Mesodermal cell (in vitro differentiated cells): ENCODE measurements at regions not wholly inside any gene's neighbourhood (a gene's known extent, or its start where the extent isn't known, plus 50 kb on each side); places are given as distances from the start of the nearest gene placed in this dataset.

Experiments
- H3K27ac ChIP-seq: 2 replicates; pipeline ENCODE4 v1.7.0; 2013; ENCODE audit warnings: mild to moderate bottlenecking, low read depth, low read length, moderate library complexity; ENCODE audit not compliant: severe bottlenecking
- H3K36me3 ChIP-seq: 2 replicates; pipeline ENCODE4 v1.7.1; 2013; ENCODE audit warnings: mild to moderate bottlenecking, low read length, moderate library complexity; ENCODE audit not compliant: control insufficient read depth, insufficient read depth
- H3K4me1 ChIP-seq: one replicate; pipeline ENCODE4 v1.7.1; 2013; ENCODE audit warnings: mild to moderate bottlenecking, low read length; ENCODE audit not compliant: insufficient read depth, control insufficient read depth, poor library complexity, severe bottlenecking
- H3K4me3 ChIP-seq: 2 replicates; pipeline ENCODE4 v1.7.0; 2013; ENCODE audit warnings: low read length, control low read depth, mild to moderate bottlenecking; ENCODE audit not compliant: insufficient read depth, poor library complexity, severe bottlenecking; ENCODE audit errors: extremely low read depth
- H3K9me3 ChIP-seq: 2 replicates; pipeline ENCODE4 v1.7.1; 2013; ENCODE audit warnings: mild to moderate bottlenecking, low read length, moderate library complexity; ENCODE audit not compliant: control insufficient read depth
- WGBS, 2 experiments: methylation state at CpG; one replicate each; pipeline ENCODE4 v1.1.5; 2013; ENCODE audit warnings: missing lambda C conversion rate in 2 of 2; ENCODE audit not compliant: insufficient coverage in 2 of 2; 5-methylcytosine and 5-hydroxymethylcytosine counted together

- Histone ChIP-seq H3K27ac (no peak overlapping the region), H3K9me3 (no peaks in the 10 kb centered on the region), H3K4me3 (no peak overlapping the region), H3K4me1 (no peaks in the 10 kb centered on the region), H3K36me3 (no peaks in the 10 kb centered on the region)
- 95 to 96% methylated on average over 4 of the region's 4 CpGs for WGBS, 2 experiments
Measured at GRCh38 chr13:71089056-71089455, 777.9 kb downstream of the DACH1 start.

DNA sequence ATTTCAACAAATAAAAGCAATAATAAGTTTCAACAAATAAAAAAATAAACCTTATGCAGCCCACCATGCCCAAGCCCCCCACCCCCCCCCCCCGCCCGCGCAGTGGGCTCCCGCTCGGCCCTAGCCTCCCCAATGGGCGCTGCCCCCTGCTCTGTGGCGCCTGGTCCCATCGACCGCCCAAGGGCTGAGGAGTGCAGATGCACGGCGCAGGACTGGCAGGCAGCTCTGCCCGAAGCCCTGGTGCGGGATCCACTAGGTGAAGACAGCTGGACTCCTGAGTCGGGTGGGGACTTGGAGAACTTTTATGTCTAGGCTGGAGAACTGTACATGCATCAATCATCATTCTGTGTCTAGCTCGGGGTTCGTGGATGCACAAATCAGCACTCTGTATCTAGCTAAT lies 779.6 kb downstream of the DACH1 start:
- no peak overlapping the region for H3K27ac ChIP-seq
- 94 to 99% methylated on average over 7 to 11 of the region's 16 CpGs for WGBS, 2 experiments
- H3K36me3 ChIP-seq, result no peaks in the 10 kb centered on the region
- H3K4me3 ChIP-seq, result no peak overlapping the region
- H3K4me1 ChIP-seq, result no peaks in the 10 kb centered on the region
- H3K9me3 ChIP-seq, result no peaks in the 10 kb centered on the region

- 100% methylated on average over 1 of the region's 2 CpGs; no CpG with 5 or more reads in 1 of the 2 experiments for WGBS, 2 experiments
- no peaks in the 10 kb centered on the region for H3K9me3 ChIP-seq
- H3K4me3 ChIP-seq, result no peak overlapping the region
- no peaks in the 10 kb centered on the region for H3K36me3 ChIP-seq
- no peak overlapping the region for H3K27ac ChIP-seq
- H3K4me1 ChIP-seq, result no peaks in the 10 kb centered on the region
Measured at GRCh38 chr13:71087006-71087405, 780.0 kb downstream of the DACH1 start.

- Histone ChIP-seq H3K4me1 (no peaks in the 10 kb centered on the region), H3K36me3 (no peaks in the 10 kb centered on the region), H3K9me3 (no peaks in the 10 kb centered on the region), H3K27ac (no peak overlapping the region), H3K4me3 (no peak overlapping the region)
- no CpG with 5 or more reads among the region's 1 CpG for WGBS, 2 experiments
Measured at GRCh38 chr13:71082631-71083030, 784.4 kb downstream of the DACH1 start.

DNA sequence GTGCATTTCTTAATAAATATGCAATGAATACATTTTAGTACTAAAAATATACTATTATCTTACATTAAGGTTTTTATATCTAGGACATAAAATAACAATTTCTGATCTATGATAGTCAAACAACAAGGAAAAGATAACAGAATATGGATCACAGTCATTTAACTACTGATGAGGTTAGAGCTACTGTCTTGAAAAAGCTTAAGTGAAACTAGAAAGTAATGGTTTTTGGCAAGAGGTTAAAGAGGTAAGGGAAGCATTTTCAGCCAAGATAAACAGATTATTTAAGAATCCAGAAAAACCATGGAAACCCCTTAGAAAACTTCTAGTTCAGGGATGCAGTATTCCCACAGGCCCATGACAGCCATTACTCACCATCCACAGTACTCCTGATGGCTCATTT lies 787.4 kb downstream of the DACH1 start:
- H3K27ac ChIP-seq, result no peak overlapping the region
- H3K4me1 ChIP-seq, result no peaks in the 10 kb centered on the region
- no peaks in the 10 kb centered on the region for H3K9me3 ChIP-seq
- no peaks in the 10 kb centered on the region for H3K36me3 ChIP-seq
- H3K4me3 ChIP-seq, result no peak overlapping the region

GRCh38 chr13:71068041-71068440 lies 799.0 kb downstream of the DACH1 start:
- 75% methylated on average over 2 of the region's 3 CpGs; no CpG with 5 or more reads in 1 of the 2 experiments for WGBS, 2 experiments
- no peaks in the 10 kb centered on the region for H3K4me1 ChIP-seq
- no peak overlapping the region for H3K27ac ChIP-seq

DNA sequence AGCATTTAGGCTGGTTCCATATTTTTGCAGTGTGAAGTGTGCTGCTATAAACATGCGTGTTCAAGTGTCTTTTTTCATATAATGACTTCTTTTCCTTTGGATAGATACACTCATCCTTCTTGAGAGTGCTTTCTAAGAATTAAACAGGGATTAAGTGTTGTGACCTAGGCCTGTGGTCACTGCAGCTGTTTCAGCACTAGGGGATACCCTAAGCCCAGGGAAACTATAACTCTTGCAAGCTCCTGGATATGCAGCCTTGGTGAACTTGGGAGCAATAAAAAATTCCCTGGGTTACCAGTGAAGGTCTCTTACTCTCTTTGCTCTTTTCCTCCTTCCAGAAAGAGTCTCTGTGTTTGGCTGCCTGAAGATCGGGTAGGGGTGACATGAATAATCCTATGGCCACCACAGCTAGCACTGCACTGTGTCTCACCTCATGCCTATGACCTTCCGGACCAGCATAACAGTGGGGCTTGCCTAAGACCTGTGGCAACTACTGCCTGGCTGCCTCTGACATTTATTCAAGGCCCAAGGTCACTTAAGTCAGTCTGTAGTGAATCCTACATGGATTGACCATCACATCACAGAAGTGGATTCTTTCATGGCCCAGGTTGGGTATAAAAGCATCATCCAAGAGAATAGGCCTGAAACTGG lies 799.7 kb downstream of the DACH1 start:
- H3K27ac ChIP-seq, result no peak overlapping the region
- no peaks in the 10 kb centered on the region for H3K4me1 ChIP-seq
- no peak overlapping the region for H3K4me3 ChIP-seq
- no peaks in the 10 kb centered on the region for H3K9me3 ChIP-seq
- whole genome bisulfite sequencing, 2 experiments, result 89 to 100% methylated on average over 1 to 2 of the region's 3 CpGs
- no peaks in the 10 kb centered on the region for H3K36me3 ChIP-seq

More at GRCh38 chr13:71068041-71068440, 799.0 kb downstream of the DACH1 start:
- Histone ChIP-seq H3K9me3 (no peaks in the 10 kb centered on the region), H3K36me3 (no peaks in the 10 kb centered on the region), H3K4me3 (no peak overlapping the region)

DNA sequence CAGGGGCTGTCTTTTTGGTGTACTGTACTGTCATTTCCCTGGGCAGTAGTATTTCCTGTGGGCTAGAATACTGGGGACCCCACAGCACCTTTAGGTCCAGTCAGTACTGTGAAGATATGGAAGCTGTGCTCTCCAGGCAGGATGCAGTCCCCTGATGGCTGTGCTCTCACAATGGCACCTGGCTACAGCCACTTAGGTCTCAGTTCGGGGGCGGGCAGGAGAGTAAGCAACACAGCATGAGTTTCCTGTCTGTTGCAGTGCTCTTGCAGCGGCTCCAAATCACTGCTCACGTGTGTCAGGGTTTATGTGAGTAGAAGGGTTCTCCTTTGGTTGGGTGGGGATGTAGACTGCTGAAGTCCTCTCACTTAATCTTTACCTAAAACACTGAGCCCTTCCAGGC lies 810.4 kb downstream of the DACH1 start:
- Histone ChIP-seq H3K27ac (no peak overlapping the region), H3K4me1 (no peaks in the 10 kb centered on the region), H3K9me3 (no peaks in the 10 kb centered on the region), H3K36me3 (no peaks in the 10 kb centered on the region), H3K4me3 (no peak overlapping the region)
- 33 to 90% methylated on average over 1 to 2 of the region's 4 CpGs for WGBS, 2 experiments

- Histone ChIP-seq H3K9me3 (no peaks in the 10 kb centered on the region), H3K27ac (no peak overlapping the region), H3K4me1 (no peaks in the 10 kb centered on the region), H3K36me3 (no peaks in the 10 kb centered on the region), H3K4me3 (no peak overlapping the region)
- WGBS, 2 experiments, result 41 to 58% methylated on average over 2 to 3 of the region's 3 CpGs
Measured at GRCh38 chr13:71055644-71056043, 811.4 kb downstream of the DACH1 start.

GRCh38 chr13:71055047-71055446 lies 812.0 kb downstream of the DACH1 start:
- H3K4me1 ChIP-seq, result no peaks in the 10 kb centered on the region
- no CpG with 5 or more reads among the region's 1 CpG for WGBS, 2 experiments
- H3K9me3 ChIP-seq, result no peaks in the 10 kb centered on the region
- no peaks in the 10 kb centered on the region for H3K36me3 ChIP-seq
- H3K4me3 ChIP-seq, result no peak overlapping the region
- H3K27ac ChIP-seq, result no peak overlapping the region

- Histone ChIP-seq H3K4me3 (no peak overlapping the region), H3K27ac (no peak overlapping the region), H3K9me3 (no peaks in the 10 kb centered on the region), H3K36me3 (no peaks in the 10 kb centered on the region), H3K4me1 (no peaks in the 10 kb centered on the region)
- no CpG with 5 or more reads among the region's 1 CpG for WGBS, 2 experiments
Measured at GRCh38 chr13:71054358-71054757, 812.6 kb downstream of the DACH1 start.
